Psoas muscle (tissue), 7 donors: ENCODE measurements at regions not wholly inside any gene's neighbourhood (a gene's known extent, or its start where the extent isn't known, plus 50 kb on each side); places are given as distances from the start of the nearest gene placed in this dataset.

Experiments
- ATAC-seq, 4 donors: fragments of 200-7000 bp; cut with Tn5 transposase; one replicate each; pipeline ENCODE4 v1.9.1; 2020; ENCODE audit warnings: moderate library complexity in 3 of 4, mild to moderate bottlenecking in 2 of 4
- DNase-seq, 2 donors: peaks; one replicate each; pipeline ENCODE4 v3.0.0-alpha.2; 2020
- H3K27ac ChIP-seq: fragments of 200-600 bp; one replicate; pipeline ENCODE4 v1.8.0; 2022
- H3K27me3 ChIP-seq, 3 donors: fragments of 200-600 bp in 1 of 3; one replicate each; pipeline versions ENCODE4 v1.6.1 to v1.8.0; 2013 to 2022; ENCODE audit warnings: low read length in 2 of 3, mild to moderate bottlenecking in 2 of 3, moderate library complexity in 1 of 3; ENCODE audit not compliant: insufficient read depth in 3 of 3
- H3K36me3 ChIP-seq, 2 donors: fragments of 200-600 bp in 1 of 2; one replicate each; pipeline versions ENCODE4 v1.6.1 to v1.8.0; 2013 to 2022; ENCODE audit warnings: low read depth in 1 of 2, mild to moderate bottlenecking in 1 of 2, moderate library complexity in 1 of 2; ENCODE audit not compliant: insufficient read depth in 1 of 2
- H3K4me1 ChIP-seq: fragments of 200-600 bp; one replicate; pipeline ENCODE4 v1.8.0; 2022
- H3K4me3 ChIP-seq: fragments of 200-600 bp; one replicate; pipeline ENCODE4 v1.8.0; 2022; ENCODE audit warnings: mild to moderate bottlenecking
- H3K9me3 ChIP-seq: fragments of 200-600 bp; one replicate; pipeline ENCODE4 v1.8.0; 2022
- WGBS, 3 donors: extraction: QIAGEN DNeasy Blood & Tissue Kit; methylation state at CpG; one replicate each; pipeline versions ENCODE4 v1.1.6 to v1.1.7; 2013; 5-methylcytosine and 5-hydroxymethylcytosine counted together
- intact Hi-C, 2 donors: fragments of 100-400 bp; cut with DNase I; formaldehyde crosslinking; loops; one replicate each; pipeline versions ENCODE4 v1.11.0 to v1.14.2; 2022
- TF ChIP-seq, protein P1 (sequence below): fragments of 200-600 bp; IDR thresholded peaks from one replicate; pipeline ENCODE4 v1.8.0; 2022; ENCODE audit warnings: antibody characterized with exemption
- donor health status: healthy with polysubstance abuse.
- donor health status: DM: no; HTN: no; CAD: no; lungs with moderate emphysema.
- donor health status: Bipolar disorder and iron deficiency.
- donor health status: healthy.
- donor health status: DM: yes; HTN: yes; CAD: no.
- donor health status: DM: no; HTN: no; CAD: no.
- donor health status: DM: yes; HTN: yes; CAD: no.

GRCh38 chr9:84177407-84177806 lies 163.2 kb downstream of the SLC28A3 start:
- Histone ChIP-seq H3K4me3 (no peak overlapping the region), H3K9me3 (no peaks in the 10 kb centered on the region), H3K27ac (no peak overlapping the region), H3K4me1 (peaks cover 15% of the 10 kb centered on the region), H3K27me3 (no peaks in the 10 kb centered on the region), H3K36me3 (no peaks in the 10 kb centered on the region)
- DNase-seq (no peak), ATAC-seq (no peak)
- intact Hi-C loops, result no loop called here
- TF ChIP-seq, protein P1, sequence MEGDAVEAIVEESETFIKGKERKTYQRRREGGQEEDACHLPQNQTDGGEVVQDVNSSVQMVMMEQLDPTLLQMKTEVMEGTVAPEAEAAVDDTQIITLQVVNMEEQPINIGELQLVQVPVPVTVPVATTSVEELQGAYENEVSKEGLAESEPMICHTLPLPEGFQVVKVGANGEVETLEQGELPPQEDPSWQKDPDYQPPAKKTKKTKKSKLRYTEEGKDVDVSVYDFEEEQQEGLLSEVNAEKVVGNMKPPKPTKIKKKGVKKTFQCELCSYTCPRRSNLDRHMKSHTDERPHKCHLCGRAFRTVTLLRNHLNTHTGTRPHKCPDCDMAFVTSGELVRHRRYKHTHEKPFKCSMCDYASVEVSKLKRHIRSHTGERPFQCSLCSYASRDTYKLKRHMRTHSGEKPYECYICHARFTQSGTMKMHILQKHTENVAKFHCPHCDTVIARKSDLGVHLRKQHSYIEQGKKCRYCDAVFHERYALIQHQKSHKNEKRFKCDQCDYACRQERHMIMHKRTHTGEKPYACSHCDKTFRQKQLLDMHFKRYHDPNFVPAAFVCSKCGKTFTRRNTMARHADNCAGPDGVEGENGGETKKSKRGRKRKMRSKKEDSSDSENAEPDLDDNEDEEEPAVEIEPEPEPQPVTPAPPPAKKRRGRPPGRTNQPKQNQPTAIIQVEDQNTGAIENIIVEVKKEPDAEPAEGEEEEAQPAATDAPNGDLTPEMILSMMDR, result no peak
- WGBS, 3 donors, result 79 to 88% (median 84%) methylated on average over 3 of the region's 3 CpGs

- no peak for ATAC-seq
- peaks cover 18% of the 10 kb centered on the region for H3K4me1 ChIP-seq
- no peak overlapping the region for H3K27ac ChIP-seq
- H3K36me3 ChIP-seq, result no peaks in the 10 kb centered on the region
- no peaks in the 10 kb centered on the region for H3K27me3 ChIP-seq
- no peak for DNase-seq
- H3K9me3 ChIP-seq, result no peaks in the 10 kb centered on the region
- no peak overlapping the region for H3K4me3 ChIP-seq
- 53 to 70% (median 56%) methylated on average over 5 of the region's 5 CpGs for WGBS, 3 donors
- intact Hi-C loops, result no loop called here
- TF ChIP-seq, protein P1, result no peak
These were observed 161.0 kb downstream of the SLC28A3 start for GRCh38 chr9:84179531-84179930.

GRCh38 chr9:84187090-84187489 lies 153.5 kb downstream of the SLC28A3 start:
- Histone ChIP-seq H3K27me3 (no peaks in the 10 kb centered on the region), H3K27ac (no peak overlapping the region), H3K4me3 (no peak overlapping the region), H3K4me1 (peaks cover 6% of the 10 kb centered on the region), H3K9me3 (no peaks in the 10 kb centered on the region), H3K36me3 (no peaks in the 10 kb centered on the region)
- TF ChIP-seq, protein P1, result no peak
- intact Hi-C loops, result no loop called here
- ATAC-seq (no peak), DNase-seq (no peak)
- 82 to 84% (median 83%) methylated on average over 5 of the region's 5 CpGs for WGBS, 3 donors

- 65 to 79% (median 65%) methylated on average over 7 of the region's 7 CpGs for WGBS, 3 donors
- intact Hi-C loops, result no loop called here
- no peak for ATAC-seq
- Histone ChIP-seq H3K9me3 (no peaks in the 10 kb centered on the region), H3K27ac (no peak overlapping the region), H3K27me3 (no peaks in the 10 kb centered on the region), H3K4me3 (no peak overlapping the region), H3K36me3 (no peaks in the 10 kb centered on the region), H3K4me1 (no peaks in the 10 kb centered on the region)
- TF ChIP-seq, protein P1, result no peak
- no peak for DNase-seq
These were observed 150.7 kb downstream of the SLC28A3 start for GRCh38 chr9:84189904-84190303.

GRCh38 chr9:84190411-84190810 lies 150.1 kb downstream of the SLC28A3 start:
- WGBS, 3 donors, result 56 to 72% (median 59%) methylated on average over 2 of the region's 2 CpGs

More at GRCh38 chr9:84190411-84190810, 150.1 kb downstream of the SLC28A3 start:
- Histone ChIP-seq H3K4me1 (no peaks in the 10 kb centered on the region), H3K9me3 (no peaks in the 10 kb centered on the region), H3K27me3 (no peaks in the 10 kb centered on the region), H3K27ac (no peak overlapping the region), H3K4me3 (no peak overlapping the region), H3K36me3 (no peaks in the 10 kb centered on the region)
- DNase-seq, result no peak
- ATAC-seq, result no peak
- intact Hi-C loops, result no loop called here
- TF ChIP-seq, protein P1, result no peak
